ENCODE measurements at regions not wholly inside any gene's neighbourhood (a gene's known extent, or its start where the extent isn't known, plus 50 kb on each side); places are given as distances from the start of the nearest gene placed in this dataset.
A peak's percentile ranks its signal among the peaks of the same experiment; 100 is the strongest.
"Not testable (repeated sequence)": the region's sequence is repeated elsewhere in the genome, so short reads cannot be mapped to it uniquely, and the experiment has no call there.

GRCh38 chr1:157382351-157382750 is 170.0 kb downstream of the FCRL5 start:
- no peaks in the 10 kb centered on the region for H3K36me3 Mint-ChIP-seq (ENCODE audit: low read depth)
- H3K4me1 Mint-ChIP-seq = peaks cover 11% of the 10 kb centered on the region
- H3K27me3 Mint-ChIP-seq (ENCODE audit: low read depth, poor library complexity) = peaks cover 10% of the 10 kb centered on the region
- DNase-seq = no peak
- TF ChIP-seq CTCF (IDR thresholded peaks at IDR 0.05) = no peak
- no peak overlapping the region for H3K27ac Mint-ChIP-seq
- peaks cover 5% of the 10 kb centered on the region for H3K9me3 Mint-ChIP-seq
- no peak overlapping the region for H3K4me3 Mint-ChIP-seq

- H3K27ac Mint-ChIP-seq = no peak overlapping the region
- H3K4me3 Mint-ChIP-seq = no peak overlapping the region
- no peak for TF ChIP-seq CTCF (IDR thresholded peaks at IDR 0.05)
- H3K27me3 Mint-ChIP-seq (ENCODE audit: low read depth, poor library complexity) = peaks cover 9% of the 10 kb centered on the region
- no peak for DNase-seq
- no peaks in the 10 kb centered on the region for H3K9me3 Mint-ChIP-seq
- no peaks in the 10 kb centered on the region for H3K36me3 Mint-ChIP-seq (ENCODE audit: low read depth)
- H3K4me1 Mint-ChIP-seq = peaks cover 11% of the 10 kb centered on the region
Observed at GRCh38 chr1:157380523-157380922, 171.8 kb downstream of the FCRL5 start.

GRCh38 chr1:157377280-157377713 is 175.0 kb downstream of the FCRL5 start:
- not testable (repeated sequence) for H3K9me3 Mint-ChIP-seq, H3K4me1 Mint-ChIP-seq

GRCh38 chr1:157376681-157377080 is 175.6 kb downstream of the FCRL5 start:
- DNase-seq = no peak
- Mint-ChIP-seq H3K27ac (no peak overlapping the region), H3K4me1 (peaks cover 2% of the 10 kb centered on the region), H3K9me3 (no peaks in the 10 kb centered on the region), H3K4me3 (no peak overlapping the region), H3K36me3 (ENCODE audit: low read depth) (no peaks in the 10 kb centered on the region), H3K27me3 (ENCODE audit: low read depth, poor library complexity) (peaks cover 10% of the 10 kb centered on the region)
- TF ChIP-seq CTCF (IDR thresholded peaks at IDR 0.05) = no peak

More at GRCh38 chr1:157377280-157377713, 175.0 kb downstream of the FCRL5 start:
- H3K36me3 Mint-ChIP-seq (ENCODE audit: low read depth); H3K27ac Mint-ChIP-seq; H3K4me3 Mint-ChIP-seq: not testable (repeated sequence)
- H3K27me3 Mint-ChIP-seq (ENCODE audit: low read depth, poor library complexity) = peaks cover 10% of the 10 kb centered on the region
- peak; percentile 67 for DNase-seq
- peak; percentile 53 for TF ChIP-seq CTCF (IDR thresholded peaks at IDR 0.05)

- not testable (repeated sequence) for H3K4me3 Mint-ChIP-seq; H3K36me3 Mint-ChIP-seq (ENCODE audit: low read depth); H3K4me1 Mint-ChIP-seq; H3K27ac Mint-ChIP-seq; H3K27me3 Mint-ChIP-seq (ENCODE audit: low read depth, poor library complexity); H3K9me3 Mint-ChIP-seq; DNase-seq
Observed at GRCh38 chr1:157372311-157372710, 180.0 kb downstream of the FCRL5 start.

- Mint-ChIP-seq H3K4me3 (no peak overlapping the region), H3K9me3 (no peaks in the 10 kb centered on the region), H3K4me1 (no peaks in the 10 kb centered on the region), H3K36me3 (ENCODE audit: low read depth) (no peaks in the 10 kb centered on the region), H3K27me3 (ENCODE audit: low read depth, poor library complexity) (peaks cover 6% of the 10 kb centered on the region), H3K27ac (no peak overlapping the region)
- DNase-seq = no peak
- no peak for TF ChIP-seq CTCF (IDR thresholded peaks at IDR 0.05)
Observed at GRCh38 chr1:157371826-157372225, 180.5 kb downstream of the FCRL5 start.
